Body of pancreas (tissue), 4 donors: ENCODE measurements at regions not wholly inside any gene's neighbourhood (a gene's known extent, or its start where the extent isn't known, plus 50 kb on each side); places are given as distances from the start of the nearest gene placed in this dataset.

ENCODE experiments used
- CTCF ChIP-seq, 7 experiments: fragments of 450-650 bp in 4 of 7; fragments of 200-600 bp in 3 of 7; sonication (generic) in 3 of 7; IDR thresholded peaks; one replicate each; pipeline ENCODE4 v1.5.1; 2016 to 2019; ENCODE audit warnings: antibody characterized with exemption in 7 of 7
- POLR2A ChIP-seq, 3 donors: fragments of 450-650 bp; IDR thresholded peaks; one replicate each; pipeline ENCODE4 v1.6.1; 2016; ENCODE audit warnings: antibody characterized with exemption in 3 of 3, mild to moderate bottlenecking in 2 of 3

DNA sequence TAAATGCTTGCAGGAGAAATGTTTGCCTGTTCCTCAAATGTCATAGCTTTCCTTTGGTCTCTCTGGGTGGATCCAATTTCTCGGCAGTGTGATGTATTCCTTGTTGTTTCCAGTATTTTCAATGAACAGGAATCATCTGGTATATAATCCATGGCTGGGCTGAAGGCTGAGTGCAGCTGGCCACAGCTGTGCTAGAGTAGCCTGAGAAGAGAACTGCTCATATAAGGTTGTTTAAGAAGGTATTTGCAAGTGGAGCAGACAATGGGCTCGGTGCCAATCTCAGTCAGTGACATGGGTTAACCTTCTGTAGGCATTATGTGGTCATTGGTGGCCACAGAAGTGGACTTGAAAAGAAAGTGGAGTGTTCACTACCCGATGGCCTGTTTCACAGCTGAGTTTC lies 390.3 kb downstream of the SPRY1 start:
- TF ChIP-seq CTCF (IDR thresholded peaks at IDR 0.05) (no peak), POLR2A (IDR thresholded peaks at IDR 0.05) (no peak)
